Panc1 (cell line): ENCODE measurements at regions not wholly inside any gene's neighbourhood (a gene's known extent, or its start where the extent isn't known, plus 50 kb on each side); places are given as distances from the start of the nearest gene placed in this dataset.

Experiments used
- CTCF ChIP-seq: fragments of 450-650 bp; IDR thresholded peaks from 2 replicates; pipeline ENCODE4 v1.5.1; 2017; ENCODE audit warnings: mild to moderate bottlenecking
- POLR2AphosphoS5 ChIP-seq: IDR thresholded peaks from 2 replicates; pipeline ENCODE4 v1.6.1; 2012; ENCODE audit warnings: mild to moderate bottlenecking, low read depth, low read length, moderate library complexity
- REST ChIP-seq, 2 experiments: IDR thresholded peaks; 2 replicates each; pipeline ENCODE4 v1.6.1; 2011 to 2012; ENCODE audit warnings: low read depth in 2 of 2, control low read depth in 1 of 2, low read length in 1 of 2, mild to moderate bottlenecking in 1 of 2, moderate library complexity in 1 of 2; ENCODE audit not compliant: insufficient read depth in 1 of 2
- TCF7L2 ChIP-seq: IDR thresholded peaks from 2 replicates; pipeline ENCODE4 v1.6.1; 2011; ENCODE audit warnings: mild to moderate bottlenecking, low read depth, low read length, inconsistent platforms

- TF ChIP-seq POLR2AphosphoS5 (no peak), CTCF (no peak), REST (IDR thresholded peaks at IDR 0.05; ENCODE audit: insufficient read depth in 1 of 2, low read depth in 2 of 2, low read length in 1 of 2) (no peak), TCF7L2 (no peak)
These were observed 303.6 kb downstream of the PTPRU start for GRCh38 chr1:29539971-29540370.
